ENCODE measurements at regions not wholly inside any gene's neighbourhood (a gene's known extent, or its start where the extent isn't known, plus 50 kb on each side); places are given as distances from the start of the nearest gene placed in this dataset.

DNA sequence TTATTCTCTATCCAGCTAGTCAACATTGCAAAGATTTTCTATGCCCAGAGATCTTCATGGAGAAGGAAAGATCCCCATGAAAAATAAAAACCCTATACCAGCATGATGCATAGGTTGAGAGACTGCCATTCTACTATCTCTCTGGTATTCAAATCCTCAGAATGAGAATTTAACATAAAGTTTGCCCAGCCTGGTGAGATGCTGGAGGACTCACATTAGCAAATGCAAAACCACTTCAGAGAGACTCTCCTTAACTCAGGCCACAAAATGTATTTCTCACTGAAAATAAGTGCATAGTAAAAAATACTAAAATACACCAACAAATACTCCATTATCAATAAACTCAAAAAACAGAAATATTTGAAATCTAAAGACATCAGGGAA is 430.0 kb upstream of the RUNX1 start:
- no peak for DNase-seq (ENCODE audit: low read depth, low spot score)
- Mint-ChIP-seq H3K36me3 (ENCODE audit: low read depth) (no peaks in the 10 kb centered on the region), H3K9me3 (peaks cover 3% of the 10 kb centered on the region), H3K27me3 (ENCODE audit: low read depth) (peaks cover under 1% of the 10 kb centered on the region), H3K4me1 (no peaks in the 10 kb centered on the region), H3K4me3 (no peak overlapping the region), H3K27ac (ENCODE audit: unreplicated experiment) (no peak overlapping the region)
- TF ChIP-seq, protein P1, sequence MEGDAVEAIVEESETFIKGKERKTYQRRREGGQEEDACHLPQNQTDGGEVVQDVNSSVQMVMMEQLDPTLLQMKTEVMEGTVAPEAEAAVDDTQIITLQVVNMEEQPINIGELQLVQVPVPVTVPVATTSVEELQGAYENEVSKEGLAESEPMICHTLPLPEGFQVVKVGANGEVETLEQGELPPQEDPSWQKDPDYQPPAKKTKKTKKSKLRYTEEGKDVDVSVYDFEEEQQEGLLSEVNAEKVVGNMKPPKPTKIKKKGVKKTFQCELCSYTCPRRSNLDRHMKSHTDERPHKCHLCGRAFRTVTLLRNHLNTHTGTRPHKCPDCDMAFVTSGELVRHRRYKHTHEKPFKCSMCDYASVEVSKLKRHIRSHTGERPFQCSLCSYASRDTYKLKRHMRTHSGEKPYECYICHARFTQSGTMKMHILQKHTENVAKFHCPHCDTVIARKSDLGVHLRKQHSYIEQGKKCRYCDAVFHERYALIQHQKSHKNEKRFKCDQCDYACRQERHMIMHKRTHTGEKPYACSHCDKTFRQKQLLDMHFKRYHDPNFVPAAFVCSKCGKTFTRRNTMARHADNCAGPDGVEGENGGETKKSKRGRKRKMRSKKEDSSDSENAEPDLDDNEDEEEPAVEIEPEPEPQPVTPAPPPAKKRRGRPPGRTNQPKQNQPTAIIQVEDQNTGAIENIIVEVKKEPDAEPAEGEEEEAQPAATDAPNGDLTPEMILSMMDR (conservative IDR thresholded peaks at IDR 0.05), result no peak

DNA sequence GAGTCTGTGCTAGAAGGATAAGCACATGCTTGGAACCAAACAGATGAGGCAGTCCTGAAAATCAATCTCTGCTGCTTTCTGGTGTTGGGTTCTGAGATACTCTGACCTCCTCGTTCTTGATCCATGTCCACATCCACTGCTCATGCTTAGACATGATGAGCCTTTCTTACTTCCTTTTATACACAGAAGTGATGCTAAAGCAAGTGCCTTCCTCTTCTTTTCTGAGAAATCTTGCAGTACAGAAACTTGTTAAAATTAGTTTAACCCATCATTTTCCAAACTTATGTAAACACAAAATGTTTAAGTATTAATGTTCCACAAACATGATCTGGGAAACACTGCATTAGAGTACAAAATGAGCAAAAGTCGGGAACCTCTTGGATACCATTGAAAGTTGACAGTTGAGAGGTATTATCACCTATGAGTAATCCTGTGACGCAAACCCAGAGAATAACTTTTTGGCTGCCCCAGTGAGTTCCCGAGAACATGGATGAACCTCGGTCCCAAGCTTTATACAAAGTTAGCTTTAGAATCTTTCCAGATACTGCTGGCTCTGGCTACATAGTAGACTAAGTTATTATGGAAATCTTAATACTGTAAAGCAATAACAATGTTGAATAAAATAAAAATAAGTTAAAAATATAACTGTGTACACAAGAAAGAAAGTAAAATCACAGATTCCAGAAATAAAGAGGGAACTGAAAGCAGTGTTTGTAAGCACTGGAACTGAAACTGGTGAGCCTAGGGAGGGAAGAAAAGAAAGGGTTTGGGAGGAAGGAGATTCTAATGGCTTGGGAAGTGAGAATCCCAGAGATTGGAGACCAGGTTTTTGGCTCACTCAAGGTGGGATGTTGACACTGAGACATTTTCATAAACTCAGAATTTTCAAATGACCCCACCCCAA is 429.3 kb upstream of the RUNX1 start:
- Mint-ChIP-seq H3K9me3 (peaks cover 3% of the 10 kb centered on the region), H3K36me3 (ENCODE audit: low read depth) (no peaks in the 10 kb centered on the region), H3K4me1 (no peaks in the 10 kb centered on the region)

DNA sequence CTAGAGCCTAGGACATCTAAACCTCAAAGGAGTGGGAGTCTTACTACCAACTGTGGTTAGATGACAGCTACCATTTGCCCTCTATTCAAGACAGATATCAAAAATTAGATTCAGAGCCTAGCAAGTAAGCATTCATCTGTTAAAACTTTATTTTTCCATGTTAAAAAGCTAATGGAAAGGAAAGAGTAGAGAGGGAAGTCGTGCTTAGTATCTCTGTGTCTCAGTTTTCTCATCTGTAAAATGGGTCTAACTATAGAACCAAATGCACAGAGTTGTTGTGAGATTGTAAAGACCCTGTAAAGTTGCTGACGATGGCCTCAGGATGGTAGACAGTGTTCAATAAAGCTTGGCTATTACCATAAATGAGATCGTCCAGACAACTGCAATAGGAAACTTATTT is 428.5 kb upstream of the RUNX1 start:
- H3K27ac Mint-ChIP-seq (ENCODE audit: unreplicated experiment), result no peak overlapping the region
- H3K27me3 Mint-ChIP-seq (ENCODE audit: low read depth), result no peaks in the 10 kb centered on the region
- TF ChIP-seq, protein P1 (conservative IDR thresholded peaks at IDR 0.05), result no peak
- H3K36me3 Mint-ChIP-seq (ENCODE audit: low read depth), result no peaks in the 10 kb centered on the region
- no peak for DNase-seq (ENCODE audit: low read depth, low spot score)
- peaks cover 3% of the 10 kb centered on the region for H3K9me3 Mint-ChIP-seq
- H3K4me1 Mint-ChIP-seq, result no peaks in the 10 kb centered on the region
- H3K4me3 Mint-ChIP-seq, result no peak overlapping the region

More for the DNA sequence above, 429.3 kb upstream of the RUNX1 start:
- Mint-ChIP-seq H3K27me3 (ENCODE audit: low read depth) (no peaks in the 10 kb centered on the region), H3K27ac (ENCODE audit: unreplicated experiment) (no peak overlapping the region), H3K4me3 (no peak overlapping the region)
- DNase-seq (ENCODE audit: low read depth, low spot score), result no peak
- TF ChIP-seq, protein P1 (conservative IDR thresholded peaks at IDR 0.05), result no peak

DNA sequence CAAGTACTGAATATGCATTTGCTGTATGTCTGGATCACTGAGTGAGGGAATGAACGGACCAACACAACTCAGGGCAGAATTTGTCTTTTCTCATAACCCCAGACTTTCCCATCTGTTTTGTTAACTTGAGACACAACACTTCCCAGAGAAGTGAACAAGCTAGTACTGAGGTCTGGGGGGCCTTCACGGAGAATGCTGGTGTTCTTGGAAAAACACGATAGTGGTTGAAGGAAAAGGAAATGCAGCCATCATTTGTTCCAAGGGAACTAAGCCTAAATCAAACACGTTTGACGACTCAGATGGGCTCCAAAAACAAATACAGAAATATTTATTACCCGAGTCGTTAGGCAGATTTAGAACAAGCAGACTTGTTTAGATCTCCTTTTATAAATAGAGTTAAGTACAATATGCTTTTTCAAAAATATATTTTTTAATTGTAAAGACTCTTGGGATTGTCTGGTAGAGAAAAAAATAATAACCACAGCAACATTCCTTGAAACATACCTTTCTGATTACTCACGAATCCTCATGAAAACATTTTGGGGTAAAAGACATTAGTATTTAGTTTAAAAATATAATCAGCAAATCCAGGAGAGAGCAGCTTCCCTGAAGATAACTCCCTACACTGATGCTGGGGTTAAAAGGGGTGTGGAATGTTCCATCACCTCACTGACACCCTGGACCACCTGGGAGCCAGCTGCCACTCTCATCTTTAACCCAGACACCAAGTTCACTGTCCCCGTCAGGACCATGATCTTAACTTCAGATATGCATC is 427.7 kb upstream of the RUNX1 start:
- no peaks in the 10 kb centered on the region for H3K4me1 Mint-ChIP-seq
- TF ChIP-seq, protein P1 (conservative IDR thresholded peaks at IDR 0.05), result no peak
- DNase-seq (ENCODE audit: low read depth, low spot score), result no peak
- no peaks in the 10 kb centered on the region for H3K27me3 Mint-ChIP-seq (ENCODE audit: low read depth)
- no peak overlapping the region for H3K27ac Mint-ChIP-seq (ENCODE audit: unreplicated experiment)
- peaks cover 3% of the 10 kb centered on the region for H3K9me3 Mint-ChIP-seq
- H3K36me3 Mint-ChIP-seq (ENCODE audit: low read depth), result no peaks in the 10 kb centered on the region
- no peak overlapping the region for H3K4me3 Mint-ChIP-seq

DNA sequence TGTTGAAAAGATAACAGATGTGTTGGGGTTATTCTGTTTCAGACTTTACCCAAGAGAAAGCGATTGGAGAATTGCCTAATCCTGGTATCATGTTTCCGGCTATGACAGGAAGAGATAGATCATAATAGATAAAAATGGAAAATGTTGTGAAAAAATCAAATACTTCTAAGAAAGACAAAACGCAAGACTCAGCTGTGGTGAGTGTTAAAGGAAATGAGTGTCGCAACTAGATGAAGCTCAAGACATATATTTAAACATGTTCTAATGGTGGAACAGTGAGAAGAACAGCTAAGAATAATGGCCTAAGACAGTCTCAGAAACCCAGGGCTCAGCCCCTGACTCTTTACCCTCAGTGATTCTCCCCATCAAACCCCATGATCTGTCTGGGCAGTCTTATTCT is 426.7 kb upstream of the RUNX1 start:
- H3K27me3 Mint-ChIP-seq (ENCODE audit: low read depth), result no peaks in the 10 kb centered on the region
- H3K4me3 Mint-ChIP-seq, result no peak overlapping the region
- TF ChIP-seq, protein P1 (conservative IDR thresholded peaks at IDR 0.05), result no peak
- no peak for DNase-seq (ENCODE audit: low read depth, low spot score)
- H3K4me1 Mint-ChIP-seq, result no peaks in the 10 kb centered on the region
- H3K27ac Mint-ChIP-seq (ENCODE audit: unreplicated experiment), result no peak overlapping the region
- H3K36me3 Mint-ChIP-seq (ENCODE audit: low read depth), result no peaks in the 10 kb centered on the region
- H3K9me3 Mint-ChIP-seq, result peaks cover 3% of the 10 kb centered on the region
